CD4-positive, alpha-beta memory T cell (primary cell): ENCODE measurements at regions not wholly inside any gene's neighbourhood (a gene's known extent, or its start where the extent isn't known, plus 50 kb on each side); places are given as distances from the start of the nearest gene placed in this dataset.
"Not testable (repeated sequence)": the region's sequence is repeated elsewhere in the genome, so short reads cannot be mapped to it uniquely, and the experiment has no call there.

Experiments
- CTCF ChIA-PET: fragments of 350-600 bp; sonication (Branson Sonifier 250); formaldehyde crosslinking; loops from one replicate; lab custom pipeline; 2021; ENCODE audit warnings: inconsistent platforms; ENCODE audit not compliant: partially characterized antibody; lab: Charles Lee
- POLR2A ChIA-PET: fragments of 350-600 bp; sonication (Branson Sonifier 250); formaldehyde crosslinking; loops from one replicate; lab custom pipeline; 2021; ENCODE audit not compliant: partially characterized antibody; lab: Charles Lee
- DNase-seq, 5 donors: peaks; one replicate each; pipeline versions ENCODE4 v3.0.0 to v3.0.0-alpha.2; 2020 to 2022; ENCODE audit warnings: mixed read lengths in 1 of 5
- H3K27ac ChIP-seq: one replicate; pipeline ENCODE4 v1.7.0; 2013; ENCODE audit warnings: low read depth, low read length
- H3K27me3 ChIP-seq: 2 replicates; pipeline ENCODE4 v1.7.0; 2013; ENCODE audit warnings: mild to moderate bottlenecking, low read length, moderate library complexity; ENCODE audit not compliant: insufficient read depth
- H3K36me3 ChIP-seq: 2 replicates; pipeline ENCODE4 v1.7.0; 2013; ENCODE audit warnings: mild to moderate bottlenecking, low read length, moderate library complexity; ENCODE audit not compliant: insufficient read depth
- H3K4me1 ChIP-seq: 2 replicates; pipeline ENCODE4 v1.7.0; 2013; ENCODE audit warnings: mild to moderate bottlenecking, low read length, moderate library complexity; ENCODE audit not compliant: insufficient read depth
- H3K4me3 ChIP-seq, 2 donors: one replicate each; pipeline ENCODE4 v1.7.0; 2013; ENCODE audit warnings: low read length in 2 of 2, mild to moderate bottlenecking in 1 of 2
- H3K9me3 ChIP-seq, 2 donors: one replicate each; pipeline ENCODE4 v1.7.0; 2013; ENCODE audit warnings: low read length in 2 of 2, control low read depth in 1 of 2; ENCODE audit not compliant: control insufficient read depth in 1 of 2
- H3K27ac Mint-ChIP-seq, 7 donors: one replicate each; pipeline ENCODE4 v1.8.0; 2020 to 2021; ENCODE audit warnings: mixed read lengths in 7 of 7, mild to moderate bottlenecking in 6 of 7, inconsistent platforms in 3 of 7, moderate library complexity in 3 of 7
- H3K27me3 Mint-ChIP-seq, 2 donors: one replicate each; pipeline ENCODE4 v1.8.0; 2020 to 2021; ENCODE audit warnings: mixed read lengths in 2 of 2
- H3K36me3 Mint-ChIP-seq, 2 donors: one replicate each; pipeline ENCODE4 v1.8.0; 2020 to 2021; ENCODE audit warnings: mixed read lengths in 2 of 2, inconsistent platforms in 1 of 2, mild to moderate bottlenecking in 1 of 2
- H3K4me1 Mint-ChIP-seq, 4 donors: one replicate each; pipeline ENCODE4 v1.8.0; 2020 to 2021; ENCODE audit warnings: mixed read lengths in 4 of 4, mild to moderate bottlenecking in 1 of 4
- H3K4me3 Mint-ChIP-seq, 8 donors: one replicate each; pipeline ENCODE4 v1.8.0; 2020 to 2021; ENCODE audit warnings: mixed read lengths in 8 of 8, mild to moderate bottlenecking in 7 of 8, moderate library complexity in 6 of 8, inconsistent platforms in 3 of 8
- H3K9me3 Mint-ChIP-seq, 8 donors: one replicate each; pipeline ENCODE4 v1.8.0; 2020 to 2021; ENCODE audit warnings: mixed read lengths in 8 of 8, mild to moderate bottlenecking in 5 of 8, inconsistent platforms in 3 of 8, moderate library complexity in 1 of 8
- intact Hi-C: fragments of 100-400 bp; cut with micrococcal nuclease; formaldehyde crosslinking; loops from one replicate; pipeline ENCODE4 v1.15.1; 2023

GRCh38 chr15:81893182-81893835 is 152.5 kb downstream of the MEX3B start:
- Histone ChIP-seq H3K4me3 (no peak overlapping the region), H3K4me1 (no peaks in the 10 kb centered on the region), H3K36me3 (no peaks in the 10 kb centered on the region), H3K27ac (no peak overlapping the region), H3K9me3 (no peaks in the 10 kb centered on the region), H3K27me3 (no peaks in the 10 kb centered on the region)
- no peak overlapping the region for H3K4me3 Mint-ChIP-seq
- CTCF ChIA-PET = no interaction called here
- no peak for DNase-seq
- H3K27ac Mint-ChIP-seq = no peak overlapping the region
- POLR2A ChIA-PET = no interaction called here
- H3K27me3 Mint-ChIP-seq = peaks cover 2 to 5% of the 10 kb centered on the region in 2 donors
- no peaks in the 10 kb centered on the region for H3K9me3 Mint-ChIP-seq
- H3K36me3 Mint-ChIP-seq = no peaks in the 10 kb centered on the region
- intact Hi-C loops = no loop called here
- peaks cover 0 to 2% (median 0%) of the 10 kb centered on the region in 4 donors for H3K4me1 Mint-ChIP-seq

- DNase-seq = no peak
- no peaks in the 10 kb centered on the region for H3K4me1 ChIP-seq
- H3K27me3 ChIP-seq = no peaks in the 10 kb centered on the region
- no peaks in the 10 kb centered on the region for H3K36me3 Mint-ChIP-seq
- no peak overlapping the region for H3K27ac Mint-ChIP-seq
- H3K27ac ChIP-seq = no peak overlapping the region
- H3K4me3 Mint-ChIP-seq = no peak overlapping the region
- no peak overlapping the region for H3K4me3 ChIP-seq
- H3K4me1 Mint-ChIP-seq = peaks cover 0 to 2% (median 0%) of the 10 kb centered on the region in 4 donors
- CTCF ChIA-PET = no interaction called here
- peaks cover 0 to 6% (median 2%) of the 10 kb centered on the region in 8 donors for H3K9me3 Mint-ChIP-seq
- H3K9me3 ChIP-seq = no peaks in the 10 kb centered on the region
- POLR2A ChIA-PET = no interaction called here
- intact Hi-C loops = no loop called here
- peaks cover 2 to 5% of the 10 kb centered on the region in 2 donors for H3K27me3 Mint-ChIP-seq
- H3K36me3 ChIP-seq = no peaks in the 10 kb centered on the region
Measured at GRCh38 chr15:81890496-81890895, 155.3 kb downstream of the MEX3B start.

GRCh38 chr15:81889485-81889881 is 156.3 kb downstream of the MEX3B start:
- no peaks in the 10 kb centered on the region for H3K9me3 ChIP-seq
- Mint-ChIP-seq H3K4me1 (peaks cover 0 to 2% (median 0%) of the 10 kb centered on the region in 4 donors), H3K27me3 (peaks cover 2 to 5% of the 10 kb centered on the region in 2 donors), H3K4me3 (no peak overlapping the region), H3K9me3 (peaks cover 0 to 6% (median 2%) of the 10 kb centered on the region in 8 donors), H3K36me3 (no peaks in the 10 kb centered on the region), H3K27ac (no peak overlapping the region)
- H3K27ac ChIP-seq = no peak overlapping the region
- no peak overlapping the region for H3K4me3 ChIP-seq
- H3K27me3 ChIP-seq = no peaks in the 10 kb centered on the region
- CTCF ChIA-PET = no interaction called here
- POLR2A ChIA-PET = no interaction called here
- DNase-seq = no peak
- no peaks in the 10 kb centered on the region for H3K4me1 ChIP-seq
- no peaks in the 10 kb centered on the region for H3K36me3 ChIP-seq
- intact Hi-C loops = no loop called here

GRCh38 chr15:81888748-81889484 is 156.9 kb downstream of the MEX3B start:
- no peak overlapping the region for H3K27ac ChIP-seq
- H3K4me1 ChIP-seq = no peaks in the 10 kb centered on the region
- intact Hi-C loops = no loop called here
- H3K9me3 ChIP-seq = no peaks in the 10 kb centered on the region
- Mint-ChIP-seq H3K4me3 (no peak overlapping the region), H3K4me1 (peaks cover 0 to 2% (median 0%) of the 10 kb centered on the region in 4 donors), H3K27ac (no peak overlapping the region), H3K27me3 (peaks cover 2 to 7% of the 10 kb centered on the region in 2 donors), H3K36me3 (no peaks in the 10 kb centered on the region), H3K9me3 (peaks cover 0 to 6% (median 2%) of the 10 kb centered on the region in 8 donors)
- no peak overlapping the region for H3K4me3 ChIP-seq
- DNase-seq = no peak
- CTCF ChIA-PET = no interaction called here
- no peaks in the 10 kb centered on the region for H3K36me3 ChIP-seq
- POLR2A ChIA-PET = no interaction called here
- no peaks in the 10 kb centered on the region for H3K27me3 ChIP-seq

- no peaks in the 10 kb centered on the region for H3K36me3 Mint-ChIP-seq
- no peaks in the 10 kb centered on the region for H3K4me1 Mint-ChIP-seq
- H3K27me3 ChIP-seq = no peaks in the 10 kb centered on the region
- H3K9me3 ChIP-seq = no peaks in the 10 kb centered on the region
- intact Hi-C loops = no loop called here
- H3K4me1 ChIP-seq = no peaks in the 10 kb centered on the region
- CTCF ChIA-PET = no interaction called here
- no peak overlapping the region for H3K4me3 ChIP-seq
- H3K27ac ChIP-seq = no peak overlapping the region
- no peak overlapping the region for H3K4me3 Mint-ChIP-seq
- DNase-seq = no peak
- peaks cover 0 to 6% (median 2%) of the 10 kb centered on the region in 8 donors for H3K9me3 Mint-ChIP-seq
- no peaks in the 10 kb centered on the region for H3K36me3 ChIP-seq
- H3K27ac Mint-ChIP-seq = no peak overlapping the region
- POLR2A ChIA-PET = no interaction called here
- peaks cover 0 to 6% of the 10 kb centered on the region in 2 donors for H3K27me3 Mint-ChIP-seq
Measured at GRCh38 chr15:81887912-81888311, 157.9 kb downstream of the MEX3B start.

- H3K4me1 Mint-ChIP-seq, H3K4me1 ChIP-seq, DNase-seq, H3K4me3 ChIP-seq, H3K9me3 Mint-ChIP-seq, H3K36me3 Mint-ChIP-seq, intact Hi-C loops, H3K9me3 ChIP-seq, H3K27me3 ChIP-seq, CTCF ChIA-PET, H3K4me3 Mint-ChIP-seq, POLR2A ChIA-PET, H3K27me3 Mint-ChIP-seq, H3K27ac Mint-ChIP-seq, H3K36me3 ChIP-seq, H3K27ac ChIP-seq: not testable (repeated sequence)
Measured at GRCh38 chr15:81887188-81887587, 158.6 kb downstream of the MEX3B start.

GRCh38 chr15:81886591-81886990 is 159.2 kb downstream of the MEX3B start:
- H3K4me3 Mint-ChIP-seq = no peak overlapping the region

More at GRCh38 chr15:81886591-81886990, 159.2 kb downstream of the MEX3B start:
- peaks cover 0 to 6% (median 3%) of the 10 kb centered on the region in 8 donors for H3K9me3 Mint-ChIP-seq
- no peak overlapping the region for H3K27ac ChIP-seq
- CTCF ChIA-PET = no interaction called here
- peaks cover 3 to 10% of the 10 kb centered on the region in 2 donors for H3K27me3 Mint-ChIP-seq
- no peak overlapping the region for H3K27ac Mint-ChIP-seq
- no peaks in the 10 kb centered on the region for H3K4me1 ChIP-seq
- H3K9me3 ChIP-seq = no peaks in the 10 kb centered on the region
- H3K4me1 Mint-ChIP-seq = no peaks in the 10 kb centered on the region
- DNase-seq = no peak
- H3K36me3 ChIP-seq = no peaks in the 10 kb centered on the region
- H3K36me3 Mint-ChIP-seq = no peaks in the 10 kb centered on the region
- POLR2A ChIA-PET = no interaction called here
- H3K27me3 ChIP-seq = no peaks in the 10 kb centered on the region
- H3K4me3 ChIP-seq = no peak overlapping the region
- intact Hi-C loops = no loop called here
